ENCODE measurements at regions not wholly inside any gene's neighbourhood (a gene's known extent, or its start where the extent isn't known, plus 50 kb on each side); places are given as distances from the start of the nearest gene placed in this dataset.

DNA sequence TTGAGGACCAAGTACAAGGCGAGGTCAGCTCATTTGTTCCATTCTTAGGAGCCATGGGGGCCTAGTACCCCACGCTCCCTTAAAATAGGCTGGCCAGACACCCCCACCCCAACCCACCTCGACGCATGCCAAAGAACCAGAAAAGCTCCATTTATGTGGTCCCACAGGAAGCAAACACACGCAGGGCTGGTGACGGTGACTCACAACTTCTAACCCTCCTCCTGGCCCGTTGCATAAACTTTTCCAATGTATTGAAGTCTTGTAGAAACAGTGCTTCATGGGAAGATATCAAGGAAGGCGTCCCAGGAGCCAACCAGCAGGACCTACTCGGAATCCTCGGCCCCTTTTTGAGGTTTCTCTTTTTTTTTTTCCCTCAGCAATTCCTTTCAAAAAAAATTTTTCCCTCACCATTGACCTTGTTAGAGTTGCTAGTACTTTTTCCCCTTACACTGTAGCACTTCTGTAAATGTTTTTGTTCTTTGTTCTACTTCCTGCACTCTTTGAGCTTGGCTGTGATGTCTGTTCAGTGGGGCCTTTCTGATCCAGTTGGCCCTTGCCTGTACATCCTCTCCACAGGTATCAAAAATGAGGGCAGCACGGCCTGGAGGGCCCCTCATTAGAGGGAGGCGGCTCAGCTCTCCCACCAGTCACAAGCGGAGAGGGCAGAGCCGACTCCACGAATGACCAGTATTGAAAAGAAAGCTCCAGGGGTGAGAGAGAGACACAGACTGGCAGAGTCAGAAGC lies 208.3 kb downstream of the RGS9 start:
- H3K36me3 ChIP-seq (ENCODE audit: insufficient read depth, low read length), result no peaks in the 10 kb centered on the region
- peak overlapping the region; percentile 13 for H3K4me3 ChIP-seq (ENCODE audit: insufficient read depth, low read depth, low read length)
- no peaks in the 10 kb centered on the region for H3K9me3 ChIP-seq (ENCODE audit: insufficient read depth, low read depth, low read length)
- peaks cover 12% of the 10 kb centered on the region for H3K4me1 ChIP-seq (ENCODE audit: insufficient read depth, low read length)
- DNase-seq (ENCODE audit: low read depth), result peak; percentile 73
- H3K4me2 ChIP-seq (ENCODE audit: low read length), result peak overlapping the region; percentile 70
- H4K20me1 ChIP-seq (ENCODE audit: insufficient read depth, low read length), result no peaks in the 10 kb centered on the region
- peak overlapping the region; percentile 72 for H2AFZ ChIP-seq (ENCODE audit: low read depth, low read length)
- Mint-ChIP-seq H3K4me3 (ENCODE audit: unreplicated experiment) (peak overlapping the region; percentile 28), H3K27me3 (ENCODE audit: low read depth, unreplicated experiment) (peaks cover 2% of the 10 kb centered on the region), H3K36me3 (ENCODE audit: low read depth, unreplicated experiment) (no peaks in the 10 kb centered on the region), H3K27ac (ENCODE audit: unreplicated experiment) (peak overlapping the region; percentile 23), H3K4me1 (ENCODE audit: low read depth, unreplicated experiment) (peaks cover 11% of the 10 kb centered on the region), H3K9me3 (ENCODE audit: unreplicated experiment) (peaks cover 5% of the 10 kb centered on the region)
- H3K9ac ChIP-seq (ENCODE audit: low read length), result peak overlapping the region; percentile 54
- peak overlapping the region; percentile 71 for H3K27ac ChIP-seq (ENCODE audit: low read depth, low read length)
- no peak for TF ChIP-seq EZH2 (IDR thresholded peaks at IDR 0.05; ENCODE audit: insufficient read depth, low read length)
- no peak for TF ChIP-seq CTCF (IDR thresholded peaks at IDR 0.05; ENCODE audit: insufficient read depth, low read depth, low read length)
- peak; percentile 29 for FAIRE-seq
- no peaks in the 10 kb centered on the region for H3K79me2 ChIP-seq (ENCODE audit: insufficient read depth, low read length)
- no peaks in the 10 kb centered on the region for H3K27me3 ChIP-seq (ENCODE audit: insufficient read depth, low read length)

DNA sequence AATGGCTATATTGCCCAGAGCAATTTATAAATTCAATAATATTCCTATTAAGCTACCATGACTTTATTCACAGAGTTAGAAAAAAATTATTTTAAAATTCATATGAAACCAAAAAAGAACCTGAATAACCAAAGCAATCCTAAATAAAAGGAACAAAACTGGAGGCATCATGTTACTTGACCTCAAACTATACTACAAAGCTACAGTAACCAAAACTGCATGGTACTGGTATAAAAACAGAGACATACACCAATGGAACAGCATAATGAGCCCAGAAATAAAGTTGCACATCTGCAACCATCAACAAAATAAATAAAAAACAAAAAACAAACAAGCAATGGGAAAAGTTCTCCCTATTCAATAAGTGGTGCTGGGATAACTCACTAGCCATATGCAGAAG lies 203.2 kb downstream of the RGS9 start:
- no peaks in the 10 kb centered on the region for H3K27me3 ChIP-seq (ENCODE audit: insufficient read depth, low read length)
- no peak overlapping the region for H3K4me3 Mint-ChIP-seq (ENCODE audit: unreplicated experiment)
- H3K4me2 ChIP-seq (ENCODE audit: low read length), result no peak overlapping the region
- H3K4me1 Mint-ChIP-seq (ENCODE audit: low read depth, unreplicated experiment), result peaks cover 4% of the 10 kb centered on the region
- H3K9me3 ChIP-seq (ENCODE audit: insufficient read depth, low read depth, low read length), result no peaks in the 10 kb centered on the region
- TF ChIP-seq EZH2 (IDR thresholded peaks at IDR 0.05; ENCODE audit: insufficient read depth, low read length), result no peak
- no peak for TF ChIP-seq CTCF (IDR thresholded peaks at IDR 0.05; ENCODE audit: insufficient read depth, low read depth, low read length)
- DNase-seq (ENCODE audit: low read depth) (no peak), FAIRE-seq (no peak)
- no peaks in the 10 kb centered on the region for H3K36me3 Mint-ChIP-seq (ENCODE audit: low read depth, unreplicated experiment)
- H3K9ac ChIP-seq (ENCODE audit: low read length), result no peak overlapping the region
- no peak overlapping the region for H3K4me3 ChIP-seq (ENCODE audit: insufficient read depth, low read depth, low read length)
- H3K9me3 Mint-ChIP-seq (ENCODE audit: unreplicated experiment), result peaks cover 4% of the 10 kb centered on the region
- H2AFZ ChIP-seq (ENCODE audit: low read depth, low read length), result no peak overlapping the region
- H3K27ac ChIP-seq (ENCODE audit: low read depth, low read length), result no peak overlapping the region
- no peaks in the 10 kb centered on the region for H3K36me3 ChIP-seq (ENCODE audit: insufficient read depth, low read length)
- H3K79me2 ChIP-seq (ENCODE audit: insufficient read depth, low read length), result no peaks in the 10 kb centered on the region
- no peaks in the 10 kb centered on the region for H3K27me3 Mint-ChIP-seq (ENCODE audit: low read depth, unreplicated experiment)
- H3K27ac Mint-ChIP-seq (ENCODE audit: unreplicated experiment), result no peak overlapping the region
- H4K20me1 ChIP-seq (ENCODE audit: insufficient read depth, low read length), result no peaks in the 10 kb centered on the region
- H3K4me1 ChIP-seq (ENCODE audit: insufficient read depth, low read length), result peaks cover 6% of the 10 kb centered on the region

DNA sequence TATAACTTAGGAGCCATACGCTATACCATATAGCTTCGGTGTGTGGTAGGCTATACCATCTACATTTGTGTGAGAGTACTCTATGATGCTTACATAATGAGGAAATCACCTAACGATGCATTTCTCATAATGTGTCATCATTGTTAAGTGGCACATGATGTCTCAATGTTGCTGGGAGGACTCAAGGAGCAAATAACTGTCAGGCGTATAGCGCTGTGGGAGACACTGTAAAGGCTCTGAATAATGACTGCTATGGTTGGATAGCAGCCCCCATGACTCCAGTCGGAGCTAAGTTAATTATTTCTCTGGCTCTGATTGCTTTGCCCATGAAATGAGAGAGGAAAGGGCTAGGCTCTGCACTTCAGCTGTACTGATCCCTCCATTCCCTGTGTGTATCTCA lies 197.2 kb downstream of the RGS9 start:
- Histone ChIP-seq H3K9ac (ENCODE audit: low read length) (no peak overlapping the region), H3K4me2 (ENCODE audit: low read length) (no peak overlapping the region), H2AFZ (ENCODE audit: low read depth, low read length) (no peak overlapping the region), H4K20me1 (ENCODE audit: insufficient read depth, low read length) (no peaks in the 10 kb centered on the region), H3K4me1 (ENCODE audit: insufficient read depth, low read length) (peaks cover 5% of the 10 kb centered on the region), H3K36me3 (ENCODE audit: insufficient read depth, low read length) (no peaks in the 10 kb centered on the region), H3K79me2 (ENCODE audit: insufficient read depth, low read length) (no peaks in the 10 kb centered on the region), H3K9me3 (ENCODE audit: insufficient read depth, low read depth, low read length) (no peaks in the 10 kb centered on the region), H3K27me3 (ENCODE audit: insufficient read depth, low read length) (no peaks in the 10 kb centered on the region), H3K4me3 (ENCODE audit: insufficient read depth, low read depth, low read length) (no peak overlapping the region), H3K27ac (ENCODE audit: low read depth, low read length) (no peak overlapping the region)
- Mint-ChIP-seq H3K4me3 (ENCODE audit: unreplicated experiment) (no peak overlapping the region), H3K27ac (ENCODE audit: unreplicated experiment) (no peak overlapping the region), H3K36me3 (ENCODE audit: low read depth, unreplicated experiment) (peaks cover 4% of the 10 kb centered on the region), H3K4me1 (ENCODE audit: low read depth, unreplicated experiment) (peaks cover 6% of the 10 kb centered on the region), H3K9me3 (ENCODE audit: unreplicated experiment) (peaks cover 7% of the 10 kb centered on the region), H3K27me3 (ENCODE audit: low read depth, unreplicated experiment) (no peaks in the 10 kb centered on the region)
- DNase-seq (ENCODE audit: low read depth), result no peak
- TF ChIP-seq CTCF (IDR thresholded peaks at IDR 0.05; ENCODE audit: insufficient read depth, low read depth, low read length) (no peak), EZH2 (IDR thresholded peaks at IDR 0.05; ENCODE audit: insufficient read depth, low read length) (no peak)
- peak; percentile 39 for FAIRE-seq

Data from astrocyte (in vitro differentiated cells and primary cell).